RWPE2 (cell line): ENCODE measurements at regions not wholly inside any gene's neighbourhood (a gene's known extent, or its start where the extent isn't known, plus 50 kb on each side); places are given as distances from the start of the nearest gene placed in this dataset.

Source experiments
- ATAC-seq: fragments of 200-7000 bp; cut with Tn5 transposase; 3 replicates; pipeline ENCODE4 v1.9.1; 2021; ENCODE audit warnings: low read depth
- DNase-seq: peaks from one replicate; pipeline ENCODE4 v3.0.0-alpha.2; 2020; ENCODE audit warnings: low spot score
- H3K27ac ChIP-seq: fragments of 450-650 bp; 2 replicates; pipeline ENCODE4 v1.5.1; 2017; ENCODE audit warnings: mild to moderate bottlenecking; ENCODE audit not compliant: poor library complexity, severe bottlenecking
- H3K27me3 ChIP-seq: fragments of 250-450 bp; sonication (Bioruptor Pico); 2 replicates; pipeline ENCODE4 v1.5.1; 2021; ENCODE audit warnings: mild to moderate bottlenecking, moderate library complexity; ENCODE audit not compliant: insufficient read depth, poor library complexity, severe bottlenecking
- H3K36me3 ChIP-seq: fragments of 250-450 bp; sonication (Bioruptor Pico); 2 replicates; pipeline ENCODE4 v1.5.1; 2020; ENCODE audit warnings: low read depth, mild to moderate bottlenecking, moderate library complexity
- H3K4me1 ChIP-seq: fragments of 250-450 bp; sonication (Bioruptor Pico); 2 replicates; pipeline ENCODE4 v1.5.1; 2021; ENCODE audit warnings: mild to moderate bottlenecking, moderate library complexity; ENCODE audit not compliant: insufficient read depth, poor library complexity, severe bottlenecking
- H3K4me3 ChIP-seq: fragments of 250-450 bp; sonication (Bioruptor Pico); 2 replicates; pipeline ENCODE4 v1.5.1; 2021; ENCODE audit warnings: mild to moderate bottlenecking, moderate library complexity; ENCODE audit not compliant: severe bottlenecking
- H3K9me3 ChIP-seq: fragments of 250-450 bp; sonication (Bioruptor Pico); 2 replicates; pipeline ENCODE4 v1.5.1; 2021; ENCODE audit warnings: mild to moderate bottlenecking, moderate library complexity; ENCODE audit not compliant: severe bottlenecking
- TF ChIP-seq, protein P1 (sequence below): fragments of 450-650 bp; IDR thresholded peaks from one replicate; pipeline ENCODE4 v1.5.1; 2017; ENCODE audit warnings: mild to moderate bottlenecking, moderate library complexity; ENCODE audit not compliant: poor library complexity, severe bottlenecking

DNA sequence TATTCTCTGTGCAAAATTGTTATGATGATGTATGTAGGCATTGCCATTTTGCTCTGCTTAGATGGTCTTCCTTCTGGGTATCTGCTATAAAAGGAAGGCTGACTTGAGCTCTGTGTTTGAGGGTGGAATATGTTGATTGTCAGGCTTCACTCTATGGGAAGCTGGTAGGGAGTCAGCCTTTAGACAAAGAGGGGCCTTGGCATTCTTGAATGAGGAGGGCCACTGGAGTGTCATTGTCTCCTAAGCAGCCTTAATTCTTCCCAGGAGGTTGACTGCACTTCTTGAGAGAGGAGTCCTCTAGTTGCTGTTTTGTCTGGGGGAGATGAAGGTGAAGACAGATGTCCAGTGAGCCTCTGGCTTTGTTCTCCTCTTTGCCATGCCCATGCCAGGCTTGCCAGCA, 266.8 kb downstream of the KCNRG start:
- TF ChIP-seq, protein P1, sequence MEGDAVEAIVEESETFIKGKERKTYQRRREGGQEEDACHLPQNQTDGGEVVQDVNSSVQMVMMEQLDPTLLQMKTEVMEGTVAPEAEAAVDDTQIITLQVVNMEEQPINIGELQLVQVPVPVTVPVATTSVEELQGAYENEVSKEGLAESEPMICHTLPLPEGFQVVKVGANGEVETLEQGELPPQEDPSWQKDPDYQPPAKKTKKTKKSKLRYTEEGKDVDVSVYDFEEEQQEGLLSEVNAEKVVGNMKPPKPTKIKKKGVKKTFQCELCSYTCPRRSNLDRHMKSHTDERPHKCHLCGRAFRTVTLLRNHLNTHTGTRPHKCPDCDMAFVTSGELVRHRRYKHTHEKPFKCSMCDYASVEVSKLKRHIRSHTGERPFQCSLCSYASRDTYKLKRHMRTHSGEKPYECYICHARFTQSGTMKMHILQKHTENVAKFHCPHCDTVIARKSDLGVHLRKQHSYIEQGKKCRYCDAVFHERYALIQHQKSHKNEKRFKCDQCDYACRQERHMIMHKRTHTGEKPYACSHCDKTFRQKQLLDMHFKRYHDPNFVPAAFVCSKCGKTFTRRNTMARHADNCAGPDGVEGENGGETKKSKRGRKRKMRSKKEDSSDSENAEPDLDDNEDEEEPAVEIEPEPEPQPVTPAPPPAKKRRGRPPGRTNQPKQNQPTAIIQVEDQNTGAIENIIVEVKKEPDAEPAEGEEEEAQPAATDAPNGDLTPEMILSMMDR: no peak
- Histone ChIP-seq H3K36me3 (no peaks in the 10 kb centered on the region), H3K4me1 (no peaks in the 10 kb centered on the region), H3K27me3 (no peaks in the 10 kb centered on the region), H3K27ac (no peak overlapping the region), H3K9me3 (no peaks in the 10 kb centered on the region), H3K4me3 (no peak overlapping the region)
- ATAC-seq (no peak), DNase-seq (no peak)

DNA sequence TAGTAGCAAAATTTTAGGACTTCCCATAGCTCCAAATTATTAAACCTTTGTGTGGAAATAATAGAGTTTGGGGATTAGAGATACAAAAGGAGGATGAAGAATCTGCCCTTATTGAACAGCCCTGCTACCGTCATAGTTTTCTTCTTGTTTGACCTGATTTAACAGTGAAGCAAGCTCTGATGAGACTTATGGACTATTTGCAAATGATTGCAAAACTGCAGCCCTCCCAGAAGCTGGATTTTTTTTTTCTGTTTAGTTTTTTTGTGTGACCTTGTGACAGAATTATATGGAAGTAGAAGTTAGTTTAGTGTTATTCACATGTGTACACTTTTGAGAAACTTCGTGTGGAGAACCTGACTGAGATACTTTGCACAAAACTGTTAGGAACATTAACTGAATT, 267.8 kb downstream of the KCNRG start:
- Histone ChIP-seq H3K27me3 (no peaks in the 10 kb centered on the region), H3K4me1 (no peaks in the 10 kb centered on the region), H3K4me3 (no peak overlapping the region), H3K36me3 (no peaks in the 10 kb centered on the region), H3K9me3 (no peaks in the 10 kb centered on the region), H3K27ac (no peak overlapping the region)
- no peak for ATAC-seq
- TF ChIP-seq, protein P1: no peak
- DNase-seq: no peak

DNA sequence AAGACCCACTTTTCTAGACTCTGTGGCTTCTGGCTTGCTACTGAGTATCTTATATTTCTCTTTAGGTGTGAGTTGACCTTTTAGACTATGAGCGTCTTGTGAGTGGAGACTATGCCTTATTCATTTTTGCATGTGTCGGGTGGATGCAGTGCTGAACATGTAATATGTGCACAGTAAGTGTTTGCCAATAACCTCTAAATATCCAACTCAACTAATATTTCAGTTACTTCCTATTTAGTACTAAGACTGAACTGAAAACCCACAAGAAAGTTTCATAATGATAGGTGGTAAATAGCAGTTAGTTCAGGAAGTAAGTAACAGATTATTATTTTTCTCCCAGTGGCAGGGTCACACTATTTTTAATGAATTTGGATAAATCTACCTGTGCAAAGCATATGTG, 269.3 kb downstream of the KCNRG start:
- ATAC-seq (no peak), DNase-seq (no peak)
- TF ChIP-seq, protein P1: no peak
- Histone ChIP-seq H3K4me1 (no peaks in the 10 kb centered on the region), H3K9me3 (no peaks in the 10 kb centered on the region), H3K36me3 (no peaks in the 10 kb centered on the region), H3K27me3 (no peaks in the 10 kb centered on the region), H3K27ac (no peak overlapping the region), H3K4me3 (no peak overlapping the region)

DNA sequence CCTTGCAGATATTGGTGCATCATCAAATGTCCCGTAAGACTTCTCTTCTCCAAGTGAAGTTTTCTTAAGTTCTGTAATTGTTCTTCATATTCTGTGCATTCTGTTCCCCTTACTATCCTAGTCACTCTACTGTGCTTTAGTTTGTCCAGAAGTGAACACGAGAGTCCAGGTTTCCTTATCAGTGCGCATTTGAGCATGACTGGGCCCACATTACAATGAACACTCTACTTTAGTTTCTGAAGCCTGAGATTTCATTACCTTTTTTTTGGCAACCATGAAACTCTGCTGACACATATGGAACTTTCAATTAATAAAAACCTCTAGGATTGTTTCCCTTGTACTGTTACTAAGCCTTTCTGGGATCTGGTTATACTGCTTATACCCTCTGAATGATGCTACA, 270.0 kb downstream of the KCNRG start:
- Histone ChIP-seq H3K27ac (no peak overlapping the region), H3K27me3 (no peaks in the 10 kb centered on the region), H3K4me3 (no peak overlapping the region), H3K4me1 (no peaks in the 10 kb centered on the region), H3K9me3 (no peaks in the 10 kb centered on the region), H3K36me3 (no peaks in the 10 kb centered on the region)
- TF ChIP-seq, protein P1: no peak
- DNase-seq: no peak
- ATAC-seq: no peak

DNA sequence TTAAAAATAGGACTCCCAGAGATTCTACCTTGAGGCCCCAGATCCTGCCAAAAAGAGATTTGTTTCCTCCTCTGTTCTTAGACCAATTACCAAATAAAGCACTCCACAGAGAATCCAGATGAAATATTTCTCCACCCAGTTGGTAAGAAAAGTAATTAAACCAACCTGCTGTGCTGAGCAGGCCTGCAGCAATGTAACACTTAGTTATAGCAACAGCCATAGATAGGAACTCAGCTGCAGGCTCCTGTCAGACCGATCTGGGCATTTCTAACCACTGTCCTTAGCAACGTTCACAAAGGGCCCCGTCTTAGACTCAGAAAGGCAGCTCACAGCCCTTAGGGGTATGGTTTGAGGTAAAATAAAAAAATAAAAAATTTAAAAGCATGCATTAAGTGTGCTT, 271.1 kb downstream of the KCNRG start:
- TF ChIP-seq, protein P1: no peak
- ATAC-seq: no peak
- DNase-seq: no peak
- Histone ChIP-seq H3K9me3 (no peaks in the 10 kb centered on the region), H3K27me3 (no peaks in the 10 kb centered on the region), H3K4me3 (no peak overlapping the region), H3K4me1 (no peaks in the 10 kb centered on the region), H3K36me3 (no peaks in the 10 kb centered on the region), H3K27ac (no peak overlapping the region)
